Lung (tissue), 11 donors: ENCODE measurements at regions not wholly inside any gene's neighbourhood (a gene's known extent, or its start where the extent isn't known, plus 50 kb on each side); places are given as distances from the start of the nearest gene placed in this dataset.

Source experiments
- ATAC-seq: fragments of 200-7000 bp; cut with Tn5 transposase; one replicate; pipeline ENCODE4 v1.9.1; 2020; ENCODE audit warnings: moderate number of reproducible peaks; ENCODE audit not compliant: insufficient read depth, low FRiP score
- DNase-seq, 3 donors: peaks; one replicate each; pipeline ENCODE4 v3.0.0-alpha.2; 2013 to 2017
- H3K27ac ChIP-seq, 2 donors: one replicate each; pipeline ENCODE4 v1.5.1; 2013; ENCODE audit warnings: mild to moderate bottlenecking in 2 of 2, moderate library complexity in 2 of 2, control low read depth in 1 of 2, inconsistent platforms in 1 of 2, low read depth in 1 of 2, low read length in 1 of 2
- H3K27me3 ChIP-seq, 3 donors: one replicate each; pipeline ENCODE4 v1.5.1; 2013; ENCODE audit warnings: low read length in 2 of 3; ENCODE audit not compliant: control insufficient read depth in 3 of 3, insufficient read depth in 3 of 3
- H3K36me3 ChIP-seq, 4 donors: one replicate each; pipeline ENCODE4 v1.5.1; 2013; ENCODE audit warnings: low read length in 4 of 4, mild to moderate bottlenecking in 1 of 4, moderate library complexity in 1 of 4; ENCODE audit not compliant: control insufficient read depth in 4 of 4, insufficient read depth in 4 of 4
- H3K4me1 ChIP-seq, 5 donors: one replicate each; pipeline ENCODE4 v1.5.1; 2013; ENCODE audit warnings: low read length in 5 of 5, mild to moderate bottlenecking in 2 of 5, moderate library complexity in 1 of 5; ENCODE audit not compliant: control insufficient read depth in 5 of 5, insufficient read depth in 5 of 5
- H3K4me3 ChIP-seq: one replicate; pipeline ENCODE4 v1.5.1; 2013; ENCODE audit warnings: mild to moderate bottlenecking, control low read depth, moderate library complexity
- H3K9ac ChIP-seq, 2 donors: one replicate each; pipeline ENCODE4 v1.5.1; 2013; ENCODE audit warnings: low read length in 2 of 2, control low read depth in 1 of 2; ENCODE audit not compliant: insufficient read depth in 1 of 2
- H3K9me3 ChIP-seq, 4 donors: one replicate each; pipeline ENCODE4 v1.5.1; 2013; ENCODE audit warnings: low read length in 3 of 4, mild to moderate bottlenecking in 1 of 4, moderate library complexity in 1 of 4; ENCODE audit not compliant: control insufficient read depth in 4 of 4, insufficient read depth in 3 of 4
- CTCF ChIP-seq: IDR thresholded peaks from 2 replicates; pipeline ENCODE4 v1.5.1; 2012; ENCODE audit warnings: mild to moderate bottlenecking; ENCODE audit errors: control extremely low read depth, extremely low read depth
- WGBS, 2 donors: extraction: QIAGEN DNeasy Blood & Tissue Kit; methylation state at CpG; one replicate each; pipeline ENCODE4 v1.1.7; 2013; 5-methylcytosine and 5-hydroxymethylcytosine counted together
- donor health status: control.
- donor health status: control.
- donor health status: Bipolar disorder and iron deficiency.
- donor health status: healthy.
- donor health status: DM: yes; HTN: yes; CAD: no.

DNA sequence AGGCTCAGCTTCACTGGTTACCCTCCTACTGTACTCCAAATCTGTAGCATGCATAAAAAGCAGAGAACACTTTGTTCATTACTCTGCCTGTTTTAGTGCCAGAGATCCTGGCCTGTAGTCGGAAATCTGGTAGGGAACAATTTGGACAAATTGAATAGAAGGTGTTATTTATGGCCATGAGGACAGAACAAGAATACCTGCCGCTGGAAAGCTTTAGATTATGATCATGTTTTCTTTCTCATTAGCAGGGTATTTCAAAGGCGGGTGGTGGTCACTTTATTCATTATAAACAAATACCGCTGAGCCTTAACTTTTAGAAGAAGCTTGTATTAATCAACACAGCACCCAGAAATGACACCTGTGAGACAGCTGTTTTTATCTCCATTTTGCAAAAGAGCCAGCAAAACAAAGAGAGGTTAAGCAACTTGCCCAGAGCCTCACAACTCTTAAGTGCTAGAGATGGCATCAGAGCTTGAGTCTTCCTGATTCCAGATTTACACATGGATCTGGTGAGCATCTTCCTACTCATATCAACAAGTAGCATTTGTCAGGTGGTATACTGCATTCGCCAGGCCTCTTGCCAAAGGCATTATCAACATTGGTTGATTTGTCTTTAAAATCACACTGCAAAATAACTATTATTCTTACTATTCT is 110.5 kb downstream of the LCA5 start:
- WGBS, 2 donors, result 87 to 89% methylated on average over 5 of the region's 5 CpGs
- Histone ChIP-seq H3K27me3 (no peaks in the 10 kb centered on the region), H3K27ac (no peak overlapping the region), H3K4me3 (no peak overlapping the region), H3K36me3 (no peaks in the 10 kb centered on the region), H3K9me3 (no peaks in the 10 kb centered on the region), H3K4me1 (peaks cover 0 to 10% (median 4%) of the 10 kb centered on the region in 5 donors), H3K9ac (no peak overlapping the region)
- DNase-seq (no peak), ATAC-seq (no peak)
- no peak for TF ChIP-seq CTCF

DNA sequence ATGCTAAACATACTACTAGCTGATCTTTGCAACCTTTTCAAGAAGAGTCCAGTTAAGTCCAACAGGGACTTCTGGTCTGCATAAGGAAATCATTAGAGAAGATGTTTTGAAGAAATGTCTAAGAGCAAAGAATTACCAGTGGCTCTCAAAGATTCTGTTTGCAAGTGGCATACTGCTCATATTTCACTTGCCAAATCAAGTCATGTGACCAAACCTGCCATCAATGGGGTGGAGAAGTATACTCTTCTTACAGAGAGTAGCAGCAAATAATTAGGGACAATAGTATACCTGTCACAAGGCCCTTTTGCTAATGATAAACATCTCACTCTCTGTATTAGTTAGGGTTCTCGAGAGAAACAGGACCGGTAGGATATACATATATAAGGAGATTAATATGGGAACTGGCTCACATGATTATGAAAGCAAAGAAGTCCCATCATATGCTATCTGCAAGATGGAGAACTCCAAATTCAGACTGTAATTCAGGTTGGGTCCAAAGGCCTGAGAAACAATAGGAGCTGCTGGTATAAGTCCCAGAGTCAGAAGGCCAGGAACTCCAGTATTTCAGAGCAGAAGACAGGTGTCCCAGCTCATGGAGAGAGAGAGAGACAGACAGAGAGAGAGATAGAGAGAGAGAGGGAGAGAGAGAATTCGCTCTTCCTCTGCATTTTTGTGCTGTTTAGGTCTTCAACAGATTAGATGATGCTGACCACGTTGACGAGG is 111.5 kb downstream of the LCA5 start:
- WGBS, 2 donors, result 86 to 89% methylated on average over 5 of the region's 5 CpGs
- no peak for ATAC-seq
- DNase-seq, result no peak
- Histone ChIP-seq H3K27me3 (no peaks in the 10 kb centered on the region), H3K9me3 (no peaks in the 10 kb centered on the region), H3K36me3 (no peaks in the 10 kb centered on the region), H3K4me1 (peaks cover 0 to 18% (median 4%) of the 10 kb centered on the region in 5 donors), H3K27ac (no peak overlapping the region), H3K4me3 (no peak overlapping the region), H3K9ac (no peak overlapping the region)
- TF ChIP-seq CTCF, result no peak

DNA sequence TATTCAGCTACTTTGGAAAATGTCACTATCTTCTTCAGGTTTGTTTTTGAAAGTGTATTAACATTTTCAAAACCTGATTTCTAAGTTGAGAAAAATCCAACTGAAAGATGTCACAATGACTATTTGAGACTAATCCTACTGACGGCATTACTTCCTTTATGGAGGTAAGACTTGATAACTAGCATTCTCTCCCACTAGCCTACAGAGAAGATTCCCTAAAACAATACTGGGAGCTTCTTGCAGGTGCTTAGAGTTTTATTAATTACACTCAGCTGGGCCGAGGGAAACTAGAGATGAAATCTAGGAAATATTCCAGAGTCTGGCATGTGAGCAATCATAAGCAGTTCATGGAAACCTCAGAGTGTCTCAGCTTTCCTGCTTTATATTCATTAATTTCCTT is 114.0 kb downstream of the LCA5 start:
- no peaks in the 10 kb centered on the region for H3K9me3 ChIP-seq
- H3K9ac ChIP-seq, result no peak overlapping the region
- no peak overlapping the region for H3K27ac ChIP-seq
- H3K27me3 ChIP-seq, result no peaks in the 10 kb centered on the region
- H3K4me3 ChIP-seq, result no peak overlapping the region
- peaks cover 0 to 18% (median 4%) of the 10 kb centered on the region in 5 donors for H3K4me1 ChIP-seq
- ATAC-seq (no peak), DNase-seq (no peak)
- no peak for TF ChIP-seq CTCF
- H3K36me3 ChIP-seq, result no peaks in the 10 kb centered on the region
- 71 to 77% methylated on average over 2 of the region's 2 CpGs for WGBS, 2 donors
